Kidney (tissue), 13 donors: ENCODE measurements at regions not wholly inside any gene's neighbourhood (a gene's known extent, or its start where the extent isn't known, plus 50 kb on each side); places are given as distances from the start of the nearest gene placed in this dataset.
"Not testable (repeated sequence)": the region's sequence is repeated elsewhere in the genome, so short reads cannot be mapped to it uniquely, and the experiment has no call there.

Experiments used
- DNase-seq, 5 donors: peaks; one replicate each; pipeline ENCODE4 v3.0.0-alpha.2; 2013 to 2020
- FAIRE-seq: peaks from 2 replicates; lab custom pipeline; 2012; peaks lifted over from hg19 to GRCh38; lab: Jason Lieb, UNC
- H3K27ac ChIP-seq, 2 donors: one replicate each; pipeline ENCODE4 v1.7.0; 2013; ENCODE audit warnings: low read depth in 2 of 2, low read length in 2 of 2, inconsistent platforms in 1 of 2
- H3K27me3 ChIP-seq: one replicate; pipeline ENCODE4 v1.7.1; 2013; ENCODE audit warnings: low read length, inconsistent platforms; ENCODE audit not compliant: control insufficient read depth, insufficient read depth
- H3K36me3 ChIP-seq, 3 donors: one replicate each; pipeline versions ENCODE4 v1.7.0 to v1.7.1; 2013; ENCODE audit warnings: low read length in 3 of 3, control low read depth in 1 of 3, inconsistent platforms in 1 of 3; ENCODE audit not compliant: insufficient read depth in 3 of 3, control insufficient read depth in 2 of 3
- H3K4me1 ChIP-seq, 3 donors: one replicate each; pipeline versions ENCODE4 v1.7.0 to v1.7.1; 2013; ENCODE audit warnings: low read length in 3 of 3, inconsistent platforms in 1 of 3, low read depth in 1 of 3; ENCODE audit not compliant: control insufficient read depth in 2 of 3, insufficient read depth in 2 of 3
- H3K4me3 ChIP-seq, 3 donors: one replicate each; pipeline versions ENCODE4 v1.7.0 to v1.8.1; 2013; ENCODE audit warnings: low read length in 3 of 3, control low read depth in 1 of 3, inconsistent platforms in 1 of 3
- H3K9ac ChIP-seq, 3 donors: one replicate each; pipeline versions ENCODE4 v1.7.0 to v1.7.1; 2013; ENCODE audit warnings: low read length in 3 of 3, control low read depth in 1 of 3, inconsistent platforms in 1 of 3
- H3K9me3 ChIP-seq, 3 donors: one replicate each; pipeline versions ENCODE4 v1.7.0 to v1.7.1; 2013; ENCODE audit warnings: low read length in 3 of 3, control low read depth in 1 of 3, inconsistent platforms in 1 of 3; ENCODE audit not compliant: control insufficient read depth in 2 of 3, insufficient read depth in 1 of 3
- intact Hi-C: fragments of 100-400 bp; cut with DNase I; formaldehyde crosslinking; loops from one replicate; pipeline ENCODE4 v1.11.1; 2022
- TF ChIP-seq, protein P1 (sequence below): IDR thresholded peaks from 3 replicates; pipeline ENCODE4 v1.5.1; 2012; ENCODE audit warnings: mild to moderate bottlenecking, moderate library complexity, borderline replicate concordance; ENCODE audit not compliant: insufficient read depth; ENCODE audit errors: extremely low read depth
- donor health status: control.
- donor health status: control.
- donor health status: control.
- donor health status: control.
- donor health status: control.
- donor health status: DM: yes; HTN: yes; CAD: no.
- donor health status: Normal renal cell carcinoma (clear cell type).

DNA sequence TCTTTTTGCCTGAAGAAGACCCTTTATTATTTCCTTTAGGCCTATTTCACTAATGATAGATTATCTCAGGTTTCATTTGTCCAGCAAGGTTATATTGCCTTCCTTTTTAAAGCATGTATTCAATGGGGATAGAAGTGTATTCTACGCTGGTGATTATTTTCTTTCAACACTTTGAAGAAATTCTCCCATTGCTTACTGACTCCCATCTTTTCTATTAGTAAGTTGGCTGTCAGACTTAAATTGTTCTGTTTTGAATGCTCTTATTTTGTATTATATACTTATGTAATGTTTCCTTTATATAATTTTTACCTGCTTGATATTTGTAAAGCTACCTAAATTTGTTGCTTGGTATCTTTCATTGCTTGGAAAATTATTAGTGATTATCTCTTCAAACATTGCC is 445.1 kb upstream of the RASGRP1 start:
- H3K36me3 ChIP-seq, result no peaks in the 10 kb centered on the region
- intact Hi-C loops, result no loop called here
- no peak overlapping the region for H3K27ac ChIP-seq
- TF ChIP-seq, protein P1, sequence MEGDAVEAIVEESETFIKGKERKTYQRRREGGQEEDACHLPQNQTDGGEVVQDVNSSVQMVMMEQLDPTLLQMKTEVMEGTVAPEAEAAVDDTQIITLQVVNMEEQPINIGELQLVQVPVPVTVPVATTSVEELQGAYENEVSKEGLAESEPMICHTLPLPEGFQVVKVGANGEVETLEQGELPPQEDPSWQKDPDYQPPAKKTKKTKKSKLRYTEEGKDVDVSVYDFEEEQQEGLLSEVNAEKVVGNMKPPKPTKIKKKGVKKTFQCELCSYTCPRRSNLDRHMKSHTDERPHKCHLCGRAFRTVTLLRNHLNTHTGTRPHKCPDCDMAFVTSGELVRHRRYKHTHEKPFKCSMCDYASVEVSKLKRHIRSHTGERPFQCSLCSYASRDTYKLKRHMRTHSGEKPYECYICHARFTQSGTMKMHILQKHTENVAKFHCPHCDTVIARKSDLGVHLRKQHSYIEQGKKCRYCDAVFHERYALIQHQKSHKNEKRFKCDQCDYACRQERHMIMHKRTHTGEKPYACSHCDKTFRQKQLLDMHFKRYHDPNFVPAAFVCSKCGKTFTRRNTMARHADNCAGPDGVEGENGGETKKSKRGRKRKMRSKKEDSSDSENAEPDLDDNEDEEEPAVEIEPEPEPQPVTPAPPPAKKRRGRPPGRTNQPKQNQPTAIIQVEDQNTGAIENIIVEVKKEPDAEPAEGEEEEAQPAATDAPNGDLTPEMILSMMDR, result no peak
- peaks cover 0 to 5% (median 4%) of the 10 kb centered on the region in 3 donors for H3K9me3 ChIP-seq
- H3K4me1 ChIP-seq, result no peaks in the 10 kb centered on the region
- H3K9ac ChIP-seq, result no peak overlapping the region
- no peaks in the 10 kb centered on the region for H3K27me3 ChIP-seq
- DNase-seq, result no peak
- no peak overlapping the region for H3K4me3 ChIP-seq
- no peak for FAIRE-seq

DNA sequence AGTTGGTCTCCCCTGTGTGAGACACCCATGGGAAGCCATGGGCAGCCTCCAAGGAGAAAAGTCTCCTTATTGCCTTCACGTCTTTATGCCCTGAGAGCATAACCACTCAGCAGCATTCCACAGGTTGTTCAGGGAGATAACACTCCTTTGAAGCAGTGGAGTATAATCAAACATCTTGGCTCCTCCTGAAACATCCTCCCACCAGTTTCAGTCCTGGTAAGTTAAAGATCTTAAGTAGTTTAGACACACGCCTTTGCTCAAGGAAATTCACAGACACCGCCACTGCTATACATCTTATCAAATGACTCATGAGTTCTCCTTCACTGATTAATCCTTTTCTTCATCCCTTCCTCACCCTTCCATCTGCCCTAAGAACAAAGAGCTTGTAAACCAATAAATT is 446.5 kb upstream of the RASGRP1 start:
- H3K4me1 ChIP-seq, H3K9ac ChIP-seq, DNase-seq, FAIRE-seq, H3K36me3 ChIP-seq, H3K27ac ChIP-seq, H3K9me3 ChIP-seq, H3K4me3 ChIP-seq, H3K27me3 ChIP-seq, intact Hi-C loops: not testable (repeated sequence)

DNA sequence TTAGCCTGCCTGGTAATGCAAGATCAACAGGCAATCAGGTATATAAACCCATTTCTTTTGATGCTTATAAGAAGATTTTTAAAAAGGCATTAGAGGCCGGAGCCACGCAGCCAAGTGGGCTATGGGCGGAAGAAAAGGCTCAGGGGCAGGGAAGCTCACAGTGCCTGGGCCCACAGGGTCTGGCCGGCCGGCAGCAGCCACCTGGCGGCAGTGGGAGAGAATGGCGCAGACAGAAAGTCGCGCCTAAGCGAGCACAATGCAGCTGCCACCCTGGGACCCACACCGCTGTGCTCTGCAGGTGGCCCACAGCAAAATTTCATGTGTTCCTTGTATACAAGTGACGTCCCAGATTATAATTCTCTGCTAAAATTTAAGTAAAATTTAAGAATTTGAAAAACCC is 448.6 kb upstream of the RASGRP1 start:
- TF ChIP-seq, protein P1, result no peak
- intact Hi-C loops, result no loop called here
- Histone ChIP-seq H3K9me3 (peaks cover 0 to 5% (median 4%) of the 10 kb centered on the region in 3 donors), H3K36me3 (no peaks in the 10 kb centered on the region), H3K9ac (no peak overlapping the region), H3K4me1 (no peaks in the 10 kb centered on the region), H3K4me3 (no peak overlapping the region), H3K27me3 (no peaks in the 10 kb centered on the region), H3K27ac (no peak overlapping the region)
- DNase-seq (no peak), FAIRE-seq (no peak)

DNA sequence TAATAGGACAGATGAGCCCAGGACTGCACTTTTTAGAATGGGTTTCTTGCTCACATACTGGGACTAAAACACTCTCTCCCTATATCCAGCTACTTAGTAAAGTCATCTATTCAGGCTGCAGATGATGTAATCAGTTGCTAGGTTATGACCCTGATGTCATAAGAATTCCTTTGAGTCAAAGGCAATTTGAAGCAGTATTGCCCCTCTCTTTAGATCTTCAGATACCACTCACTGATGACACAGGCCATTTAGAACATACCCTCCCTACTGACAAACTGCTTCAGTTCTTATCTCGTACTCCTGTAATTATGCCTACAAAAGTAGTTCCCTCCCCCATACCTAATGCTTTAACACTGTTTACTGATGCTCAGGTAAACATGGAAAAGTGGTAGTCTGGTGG is 450.1 kb upstream of the RASGRP1 start:
- no peak for FAIRE-seq
- TF ChIP-seq, protein P1, result no peak
- Histone ChIP-seq H3K4me1 (no peaks in the 10 kb centered on the region), H3K9ac (no peak overlapping the region), H3K4me3 (no peak overlapping the region), H3K36me3 (no peaks in the 10 kb centered on the region), H3K27ac (no peak overlapping the region), H3K9me3 (peaks cover 0 to 5% (median 4%) of the 10 kb centered on the region in 3 donors), H3K27me3 (no peaks in the 10 kb centered on the region)
- intact Hi-C loops, result no loop called here
- no peak for DNase-seq
